ENCODE measurements at regions not wholly inside any gene's neighbourhood (a gene's known extent, or its start where the extent isn't known, plus 50 kb on each side); places are given as distances from the start of the nearest gene placed in this dataset.
"Not testable (repeated sequence)": the region's sequence is repeated elsewhere in the genome, so short reads cannot be mapped to it uniquely, and the experiment has no call there.

- DNase-seq = no peak
- Mint-ChIP-seq H3K36me3 (ENCODE audit: low read depth) (no peaks in the 10 kb centered on the region), H3K4me1 (no peaks in the 10 kb centered on the region), H3K27me3 (no peaks in the 10 kb centered on the region), H3K9me3 (ENCODE audit: low read depth) (peaks cover 4% of the 10 kb centered on the region), H3K4me3 (no peak overlapping the region), H3K27ac (no peak overlapping the region)
- POLR2A ChIA-PET = no interaction called here
- intact Hi-C loops (cut with DNase I, micrococcal nuclease) = no loop called here
- ATAC-seq = no peak
- CTCF ChIA-PET = interaction anchor here (1.1 kb wide), 1 partner anchor 18 kb away, joined by 3 read pairs; no protein-coding TSS in a partner anchor
Observed at GRCh38 chr6:119838043-119838442, 488.5 kb upstream of the MAN1A1 start.

- intact Hi-C loops (cut with DNase I, micrococcal nuclease) = no loop called here
- Mint-ChIP-seq H3K36me3 (ENCODE audit: low read depth) (no peaks in the 10 kb centered on the region), H3K4me1 (no peaks in the 10 kb centered on the region), H3K27ac (no peak overlapping the region), H3K27me3 (no peaks in the 10 kb centered on the region), H3K4me3 (no peak overlapping the region), H3K9me3 (ENCODE audit: low read depth) (no peaks in the 10 kb centered on the region)
- ChIA-PET CTCF (interaction anchor here (0.6 to 1.4 kb wide), 3 partner anchors 12 to 184 kb away, joined by 3 to 4 read pairs (median 3); no protein-coding TSS in a partner anchor), POLR2A (no interaction called here)
- ATAC-seq (no peak), DNase-seq (no peak)
Observed at GRCh38 chr6:119834418-119834817, 484.9 kb upstream of the MAN1A1 start.

GRCh38 chr6:119832411-119832810 lies 482.9 kb upstream of the MAN1A1 start:
- Mint-ChIP-seq H3K4me3 (no peak overlapping the region), H3K27ac (no peak overlapping the region), H3K4me1 (no peaks in the 10 kb centered on the region), H3K27me3 (peaks cover 2% of the 10 kb centered on the region), H3K9me3 (ENCODE audit: low read depth) (no peaks in the 10 kb centered on the region), H3K36me3 (ENCODE audit: low read depth) (no peaks in the 10 kb centered on the region)
- no peak for ATAC-seq
- DNase-seq = no peak
- intact Hi-C loops (cut with DNase I, micrococcal nuclease) = no loop called here
- ChIA-PET CTCF (no interaction called here), POLR2A (no interaction called here)

GRCh38 chr6:119830494-119831295 lies 481.1 kb upstream of the MAN1A1 start:
- Mint-ChIP-seq H3K4me1 (no peaks in the 10 kb centered on the region), H3K27ac (no peak overlapping the region)
- intact Hi-C loops (cut with DNase I, micrococcal nuclease) = no loop called here

GRCh38 chr6:119830069-119830468 lies 480.5 kb upstream of the MAN1A1 start:
- ChIA-PET POLR2A (no interaction called here), CTCF (no interaction called here)
- no peaks in the 10 kb centered on the region for H3K4me1 Mint-ChIP-seq
- no peak overlapping the region for H3K27ac Mint-ChIP-seq
- H3K9me3 Mint-ChIP-seq (ENCODE audit: low read depth) = no peaks in the 10 kb centered on the region
- DNase-seq (no peak), ATAC-seq (no peak)
- no peak overlapping the region for H3K4me3 Mint-ChIP-seq
- H3K27me3 Mint-ChIP-seq = peaks cover 2% of the 10 kb centered on the region
- no peaks in the 10 kb centered on the region for H3K36me3 Mint-ChIP-seq (ENCODE audit: low read depth)
- intact Hi-C loops (cut with DNase I, micrococcal nuclease) = no loop called here

More at GRCh38 chr6:119830494-119831295, 481.1 kb upstream of the MAN1A1 start:
- no peak for DNase-seq
- no peak overlapping the region for H3K4me3 Mint-ChIP-seq
- ChIA-PET CTCF (no interaction called here), POLR2A (no interaction called here)
- no peaks in the 10 kb centered on the region for H3K36me3 Mint-ChIP-seq (ENCODE audit: low read depth)
- peaks cover 2% of the 10 kb centered on the region for H3K27me3 Mint-ChIP-seq
- H3K9me3 Mint-ChIP-seq (ENCODE audit: low read depth) = no peaks in the 10 kb centered on the region
- no peak for ATAC-seq

- POLR2A ChIA-PET; H3K27ac Mint-ChIP-seq; H3K9me3 Mint-ChIP-seq (ENCODE audit: low read depth); H3K4me3 Mint-ChIP-seq; H3K36me3 Mint-ChIP-seq (ENCODE audit: low read depth); intact Hi-C loops (cut with DNase I, micrococcal nuclease); H3K4me1 Mint-ChIP-seq; DNase-seq; ATAC-seq; H3K27me3 Mint-ChIP-seq; CTCF ChIA-PET: not testable (repeated sequence)
Observed at GRCh38 chr6:119829499-119829898, 479.9 kb upstream of the MAN1A1 start.

GRCh38 chr6:119829006-119829405 lies 479.4 kb upstream of the MAN1A1 start:
- Mint-ChIP-seq H3K4me3 (no peak overlapping the region), H3K9me3 (ENCODE audit: low read depth) (no peaks in the 10 kb centered on the region), H3K27ac (no peak overlapping the region), H3K4me1 (no peaks in the 10 kb centered on the region), H3K36me3 (ENCODE audit: low read depth) (no peaks in the 10 kb centered on the region), H3K27me3 (peaks cover 2% of the 10 kb centered on the region)
- ChIA-PET POLR2A (no interaction called here), CTCF (no interaction called here)
- DNase-seq = no peak
- no peak for ATAC-seq
- intact Hi-C loops (cut with DNase I, micrococcal nuclease) = no loop called here

GRCh38 chr6:119821380-119821779 lies 471.8 kb upstream of the MAN1A1 start:
- peaks cover 3% of the 10 kb centered on the region for H3K27me3 Mint-ChIP-seq
- H3K36me3 Mint-ChIP-seq (ENCODE audit: low read depth) = no peaks in the 10 kb centered on the region
- no peak overlapping the region for H3K27ac Mint-ChIP-seq
- ChIA-PET POLR2A (no interaction called here), CTCF (no interaction called here)
- ATAC-seq (no peak), DNase-seq (no peak)
- no peaks in the 10 kb centered on the region for H3K4me1 Mint-ChIP-seq
- no peaks in the 10 kb centered on the region for H3K9me3 Mint-ChIP-seq (ENCODE audit: low read depth)
- intact Hi-C loops (cut with DNase I, micrococcal nuclease) = no loop called here
- no peak overlapping the region for H3K4me3 Mint-ChIP-seq

GRCh38 chr6:119818876-119819275 lies 469.3 kb upstream of the MAN1A1 start:
- H3K27ac Mint-ChIP-seq = no peak overlapping the region
- no peaks in the 10 kb centered on the region for H3K9me3 Mint-ChIP-seq (ENCODE audit: low read depth)
- intact Hi-C loops (cut with DNase I, micrococcal nuclease) = no loop called here
- H3K27me3 Mint-ChIP-seq = peaks cover 3% of the 10 kb centered on the region
- ChIA-PET POLR2A (no interaction called here), CTCF (interaction anchor here (0.7 to 1.3 kb wide), 3 partner anchors 16 to 31 kb away, joined by 3 read pairs; no protein-coding TSS in a partner anchor)
- no peak for DNase-seq
- H3K4me3 Mint-ChIP-seq = no peak overlapping the region
- no peaks in the 10 kb centered on the region for H3K36me3 Mint-ChIP-seq (ENCODE audit: low read depth)
- ATAC-seq = no peak
- no peaks in the 10 kb centered on the region for H3K4me1 Mint-ChIP-seq

- no peaks in the 10 kb centered on the region for H3K9me3 Mint-ChIP-seq (ENCODE audit: low read depth)
Observed at GRCh38 chr6:119814609-119815400, 465.2 kb upstream of the MAN1A1 start.

GRCh38 chr6:119802464-119802863 lies 452.9 kb upstream of the MAN1A1 start:
- H3K4me3 Mint-ChIP-seq = no peak overlapping the region
- DNase-seq (no peak), ATAC-seq (no peak)
- H3K4me1 Mint-ChIP-seq = no peaks in the 10 kb centered on the region
- H3K27ac Mint-ChIP-seq = no peak overlapping the region
- H3K27me3 Mint-ChIP-seq = no peaks in the 10 kb centered on the region
- intact Hi-C loops (cut with DNase I, micrococcal nuclease) = no loop called here
- ChIA-PET POLR2A (no interaction called here), CTCF (interaction anchor here (0.7 kb wide), 1 partner anchor 16 kb away, joined by 3 read pairs; no protein-coding TSS in a partner anchor)
- H3K9me3 Mint-ChIP-seq (ENCODE audit: low read depth) = no peaks in the 10 kb centered on the region
- no peaks in the 10 kb centered on the region for H3K36me3 Mint-ChIP-seq (ENCODE audit: low read depth)

More at GRCh38 chr6:119814609-119815400, 465.2 kb upstream of the MAN1A1 start:
- CTCF ChIA-PET = no interaction called here
- no peak for ATAC-seq
- intact Hi-C loops (cut with DNase I, micrococcal nuclease) = no loop called here
- Mint-ChIP-seq H3K4me1 (no peaks in the 10 kb centered on the region), H3K27ac (no peak overlapping the region), H3K4me3 (no peak overlapping the region), H3K36me3 (ENCODE audit: low read depth) (no peaks in the 10 kb centered on the region), H3K27me3 (no peaks in the 10 kb centered on the region)
- DNase-seq = no peak
- POLR2A ChIA-PET = no interaction called here

GRCh38 chr6:119801056-119801455 lies 451.5 kb upstream of the MAN1A1 start:
- Mint-ChIP-seq H3K27me3 (no peaks in the 10 kb centered on the region), H3K4me3 (no peak overlapping the region), H3K36me3 (ENCODE audit: low read depth) (no peaks in the 10 kb centered on the region), H3K27ac (no peak overlapping the region), H3K9me3 (ENCODE audit: low read depth) (no peaks in the 10 kb centered on the region), H3K4me1 (no peaks in the 10 kb centered on the region)
- POLR2A ChIA-PET = no interaction called here
- DNase-seq (no peak), ATAC-seq (no peak)
- intact Hi-C loops (cut with DNase I, micrococcal nuclease) = no loop called here
- CTCF ChIA-PET = no interaction called here
